K562 (cell line): ENCODE measurements at regions not wholly inside any gene's neighbourhood (a gene's known extent, or its start where the extent isn't known, plus 50 kb on each side); places are given as distances from the start of the nearest gene placed in this dataset.

Experiments used
- ATAC-seq: fragments of 200-7000 bp; cut with Tn5 transposase; 3 replicates; pipeline ENCODE4 v1.9.1; 2020; ENCODE audit warnings: moderate library complexity
- BruUV-seq: library from RNA; stranded (reverse); fragments of 400-500 nt; replicated peaks from 2 replicates; lab custom pipeline; 2021; lab: Mats Ljungman, UMichigan
- CTCF ChIA-PET: fragments of 300-600 bp; formaldehyde crosslinking; extraction: SDS; loops from one replicate; lab custom pipeline; 2021; ENCODE audit warnings: low intra/inter-chr PET ratio; lab: Yijun Ruan, JAX
- POLR2A ChIA-PET: fragments of 300-600, 350-650 bp; sonication (Branson Sonifier 250); formaldehyde crosslinking; extraction: SDS; loops from one replicate; lab custom pipeline; 2021; ENCODE audit warnings: antibody characterized with exemption, inconsistent platforms; lab: Yijun Ruan, JAX
- DNase-seq, 4 experiments: peaks; one replicate each; pipeline versions ENCODE4 v3.0.0 to v3.0.0-alpha.2; 2011 to 2018; ENCODE audit warnings: low spot score in 3 of 4, mixed read lengths in 3 of 4; ENCODE audit errors: extremely low read depth in 1 of 4
- FAIRE-seq: peaks from 2 replicates; lab custom pipeline; 2011; peaks lifted over from hg19 to GRCh38; lab: Jason Lieb, UNC
- H2AFZ ChIP-seq: 2 replicates; pipeline ENCODE4 v1.6.0; 2011; ENCODE audit warnings: low read depth, low read length, control low read depth, inconsistent platforms
- H3K27ac ChIP-seq: fragments of 200-600 bp; 3 replicates; pipeline ENCODE4 v1.8.0; 2011; ENCODE audit warnings: low read depth, mild to moderate bottlenecking, control low read depth, inconsistent platforms, low read length, moderate library complexity, mixed read lengths; ENCODE audit errors: extremely low read depth
- H3K27me3 ChIP-seq, 2 experiments: fragments of 300-600 bp in 1 of 2; 2 replicates in 1 of 2; 3 replicates in 1 of 2; pipeline versions ENCODE4 v1.6.0 to v1.8.0; 2011; ENCODE audit warnings: inconsistent platforms in 2 of 2, low read length in 2 of 2, mild to moderate bottlenecking in 1 of 2, mixed read lengths in 1 of 2, moderate library complexity in 1 of 2; ENCODE audit not compliant: control insufficient read depth in 2 of 2, insufficient read depth in 2 of 2
- H3K36me3 ChIP-seq: fragments of 300-600 bp; 3 replicates; pipeline ENCODE4 v1.8.0; 2011; ENCODE audit warnings: mild to moderate bottlenecking, low read length, inconsistent platforms; ENCODE audit not compliant: control insufficient read depth, insufficient read depth
- H3K4me1 ChIP-seq, 2 experiments: fragments of 200-600 bp in 1 of 2; replicated peaks in 1 of 2; 2 replicates in 1 of 2; 3 replicates in 1 of 2; pipeline versions ENCODE4 v1.5.1 to v1.8.0; 2011; ENCODE audit warnings: inconsistent platforms in 2 of 2, low read length in 2 of 2, mild to moderate bottlenecking in 1 of 2, mixed read lengths in 1 of 2, moderate library complexity in 1 of 2; ENCODE audit not compliant: control insufficient read depth in 2 of 2, insufficient read depth in 2 of 2
- H3K4me2 ChIP-seq: 2 replicates; pipeline ENCODE4 v1.6.1; 2011; ENCODE audit warnings: low read length, control low read depth, inconsistent platforms, mixed read lengths; ENCODE audit not compliant: insufficient read depth
- H3K4me3 ChIP-seq: fragments of 200-600 bp; sonication (generic), shearing (Covaris generic); 2 replicates; pipeline ENCODE4 v1.5.1; 2016; ENCODE audit warnings: control low read depth, inconsistent platforms
- H3K79me2 ChIP-seq: fragments of 200-600 bp; 3 replicates; pipeline ENCODE4 v1.8.0; 2011; ENCODE audit warnings: low read length, inconsistent platforms; ENCODE audit not compliant: control insufficient read depth, insufficient read depth
- H3K9ac ChIP-seq, 2 experiments: 2 replicates each; pipeline versions ENCODE4 v1.6.0 to v1.6.1; 2011; ENCODE audit warnings: low read depth in 2 of 2, low read length in 2 of 2, control low read depth in 1 of 2, inconsistent platforms in 1 of 2, mild to moderate bottlenecking in 1 of 2, mixed read lengths in 1 of 2; ENCODE audit not compliant: insufficient read depth in 1 of 2
- H3K9me1 ChIP-seq: one replicate; pipeline ENCODE4 v1.6.0; 2011; ENCODE audit warnings: inconsistent platforms, mild to moderate bottlenecking, low read length, moderate library complexity; ENCODE audit not compliant: control insufficient read depth, insufficient read depth
- H3K9me3 ChIP-seq: replicated peaks from 2 replicates; pipeline ENCODE4 v1.5.1; 2011; ENCODE audit warnings: low read depth, low read length, inconsistent platforms; ENCODE audit not compliant: control insufficient read depth, insufficient read depth
- H4K20me1 ChIP-seq: replicated peaks from 2 replicates; pipeline ENCODE4 v1.6.1; 2011; ENCODE audit warnings: low read length, inconsistent platforms, mixed read lengths; ENCODE audit not compliant: control insufficient read depth, insufficient read depth
- ADNP ChIP-seq: fragments of 200-800 bp; sonication (Bioruptor generic); IDR thresholded peaks from 2 replicates; pipeline ENCODE4 v1.6.1; 2016; ENCODE audit warnings: missing genetic modification characterization, missing compliant biosample characterization
- MAZ ChIP-seq, 2 experiments: fragments of 450-650 bp in 1 of 2; sonication (generic) in 1 of 2; formaldehyde crosslinking; IDR thresholded peaks in 1 of 2; conservative IDR thresholded peaks in 1 of 2; 2 replicates each; pipeline versions ENCODE4 v1.4.0 to v1.5.0; 2020; ENCODE audit warnings: mild to moderate bottlenecking in 1 of 2, missing genetic modification reagents in 1 of 2
- MYC ChIP-seq, 2 experiments: fragments of 250-450 bp in 1 of 2; sonication (Bioruptor Pico) in 1 of 2; IDR thresholded peaks; 2 replicates each; pipeline versions ENCODE4 v1.5.1 to v1.6.1; 2012 to 2021; ENCODE audit warnings: low read depth in 2 of 2, borderline replicate concordance in 1 of 2, improper control_type of control experiment in 1 of 2, low read length in 1 of 2, mild to moderate bottlenecking in 1 of 2, moderate library complexity in 1 of 2
- MYNN ChIP-seq, 2 experiments: sonication (generic); formaldehyde crosslinking in 1 of 2; IDR thresholded peaks; 2 replicates each; pipeline versions ENCODE4 v1.5.0 to v1.6.1; 2016 to 2020; ENCODE audit warnings: antibody characterized with exemption in 1 of 2, missing genetic modification reagents in 1 of 2
- NFATC3 ChIP-seq: fragments of 450-650 bp; IDR thresholded peaks from 2 replicates; pipeline ENCODE4 v1.6.1; 2017; ENCODE audit warnings: mild to moderate bottlenecking
- TAF7 ChIP-seq: fragments of 450-650 bp; IDR thresholded peaks from 2 replicates; pipeline ENCODE4 v1.6.1; 2016; ENCODE audit warnings: missing genetic modification characterization, missing compliant biosample characterization
- TCF15 ChIP-seq: fragments of 250-450 bp; sonication (Bioruptor Pico); IDR thresholded peaks from 2 replicates; pipeline ENCODE4 v1.8.0; 2022; ENCODE audit warnings: moderate library complexity, mild to moderate bottlenecking, inconsistent platforms
- ZNF146 ChIP-seq: IDR thresholded peaks from one replicate; pipeline ENCODE4 v1.6.1; 2018; ENCODE audit warnings: missing compliant biosample characterization; ENCODE audit not compliant: unreplicated experiment
- ZNF77 ChIP-seq: fragments of 250-450 bp; sonication (Bioruptor Pico); IDR thresholded peaks from 2 replicates; pipeline ENCODE4 v1.5.0; 2020
- WGBS: fragments of 100-300 bp; shearing (Covaris generic); methylation state at CpG from one replicate; pipeline ENCODE4 v1.1.6; 2016; ENCODE audit warnings: low coverage, mixed read lengths; ENCODE audit not compliant: insufficient coverage; ENCODE audit errors: missing lambda C conversion rate; 5-methylcytosine and 5-hydroxymethylcytosine counted together
- in situ Hi-C: fragments of 300-500 bp; cut with MboI; formaldehyde crosslinking; loops from 4 replicates; pipeline ENCODE4 v1.15.0; 2018; ENCODE audit warnings: inconsistent platforms, mixed read lengths
- intact Hi-C: fragments of 100-400 bp; cut with micrococcal nuclease; formaldehyde crosslinking; loops from 2 replicates; pipeline ENCODE4 v1.14.2; 2022

DNA sequence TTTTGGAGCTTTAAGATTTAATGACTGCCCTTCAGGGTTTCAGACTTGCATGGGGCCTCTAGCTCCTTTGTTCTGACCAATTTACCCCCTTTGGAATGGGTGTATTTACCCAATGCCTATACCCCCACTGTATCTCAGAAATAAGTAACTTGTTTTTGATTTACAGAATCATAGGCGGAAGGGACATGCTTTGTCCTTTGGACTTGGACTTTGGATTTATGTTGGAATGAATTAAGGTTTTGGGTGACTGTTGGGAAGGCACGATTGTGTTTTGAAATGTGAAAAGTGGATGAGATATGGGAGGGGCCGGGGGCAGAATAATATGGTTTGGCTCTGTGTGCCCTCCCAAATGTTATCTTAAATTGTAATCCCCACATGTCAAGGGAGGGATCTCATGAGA, 1824.7 kb downstream of the PCDH7 start:
- DNase-seq (no peak), FAIRE-seq (no peak), ATAC-seq (no peak)
- H3K9ac ChIP-seq: no peak overlapping the region
- no peaks in the 10 kb centered on the region for H3K36me3 ChIP-seq
- H3K27ac ChIP-seq: no peak overlapping the region
- no peak overlapping the region for H3K4me2 ChIP-seq
- intact Hi-C loops (no loop called here), in situ Hi-C loops (no loop called here)
- no TSS peak for BruUV-seq
- H3K4me1 ChIP-seq: no peaks in the 10 kb centered on the region
- H3K9me3 ChIP-seq: no peaks in the 10 kb centered on the region
- ChIA-PET CTCF (no interaction called here), POLR2A (no interaction called here)
- no peaks in the 10 kb centered on the region for H3K9me1 ChIP-seq
- TF ChIP-seq MAZ (CRISPR knock-in tag; conservative IDR thresholded peaks at IDR 0.05 in 1 of 2, IDR thresholded peaks at IDR 0.05 in 1 of 2) (no peak), ZNF77 (CRISPR knock-in tag) (no peak), ZNF146 (CRISPR knock-in tag) (no peak), NFATC3 (no peak), ADNP (no peak), MYC (IDR thresholded peaks at IDR 0.05; ENCODE audit: low read depth, low read length) (no peak), MYC (CRISPR knock-in tag; IDR thresholded peaks at IDR 0.05; ENCODE audit: borderline replicate concordance, low read depth) (no peak), TCF15 (CRISPR knock-in tag) (no peak), TAF7 (tag) (no peak), MYNN (IDR thresholded peaks at IDR 0.05) (no peak), MYNN (CRISPR knock-in tag; IDR thresholded peaks at IDR 0.05) (no peak)
- 0% methylated on average over 3 of the region's 3 CpGs for WGBS
- H3K79me2 ChIP-seq: no peaks in the 10 kb centered on the region
- no peak overlapping the region for H3K4me3 ChIP-seq
- no peaks in the 10 kb centered on the region for H3K27me3 ChIP-seq
- no peak overlapping the region for H2AFZ ChIP-seq
- no peaks in the 10 kb centered on the region for H4K20me1 ChIP-seq
